HG02973 (cell line): ENCODE measurements at regions not wholly inside any gene's neighbourhood (a gene's known extent, or its start where the extent isn't known, plus 50 kb on each side); places are given as distances from the start of the nearest gene placed in this dataset.

ENCODE experiments used
- ATAC-seq: cut with Tn5 transposase; IDR thresholded peaks from one replicate; pipeline ENCODE4 v1.9.1; 2021; ENCODE audit warnings: moderate library complexity; ENCODE audit not compliant: unreplicated experiment

DNA sequence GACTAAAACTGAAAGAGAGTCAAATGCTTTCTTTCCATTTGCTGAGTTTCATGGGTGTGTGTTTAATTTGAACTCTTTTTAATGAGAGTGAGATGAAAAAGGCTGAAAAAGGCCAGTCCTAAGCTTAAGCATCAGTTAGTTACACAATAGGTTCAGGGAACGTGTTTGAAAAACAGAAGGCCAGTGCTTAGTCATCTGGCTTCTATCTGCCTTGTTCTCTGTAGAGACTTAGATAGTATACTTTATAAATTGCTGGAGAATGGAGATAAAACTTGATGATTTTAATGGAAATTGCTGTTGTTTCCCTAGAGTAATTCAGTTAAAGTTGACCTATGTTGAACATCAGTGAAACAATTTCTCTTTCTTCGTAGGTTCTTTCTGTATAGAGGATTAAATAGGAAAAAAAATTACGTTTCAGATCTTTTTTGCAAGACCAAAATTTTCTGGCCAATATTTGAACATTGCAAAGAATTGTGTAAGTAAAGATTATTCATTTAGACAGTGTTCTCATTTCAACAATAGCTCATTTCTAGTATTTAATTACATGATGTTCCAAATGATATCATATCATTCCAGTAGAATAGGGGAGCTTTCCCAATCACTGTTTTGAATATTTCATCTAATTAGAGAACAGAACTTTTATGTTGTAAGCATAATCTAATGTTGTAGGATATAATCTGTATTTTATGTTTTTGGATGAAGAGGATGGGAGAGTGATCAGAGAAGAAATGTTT is 1088.8 kb downstream of the ADGRL3 start:
- ATAC-seq: no peak

DNA sequence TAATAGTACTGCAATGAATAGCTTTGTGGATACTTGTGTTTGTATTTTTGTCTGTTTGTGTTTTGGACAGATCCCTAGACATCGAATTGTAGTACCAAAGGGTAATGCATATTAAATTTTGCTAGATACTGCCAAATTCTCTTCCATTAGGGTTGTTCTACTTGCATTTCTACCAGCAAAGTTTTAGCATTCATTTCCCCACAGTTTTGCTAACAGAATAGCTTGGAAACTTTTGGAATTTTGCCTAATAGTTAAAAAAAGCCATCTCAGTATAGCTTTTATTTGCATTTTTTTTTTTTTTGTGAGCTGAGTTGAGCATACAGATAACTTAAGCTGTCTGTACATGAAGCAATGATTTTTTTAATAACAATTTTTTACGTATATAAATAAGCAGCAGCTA is 1084.9 kb downstream of the ADGRL3 start:
- no peak for ATAC-seq

GRCh38 chr4:62279689-62280088 is 1079.6 kb downstream of the ADGRL3 start:
- ATAC-seq: no peak

- no peak for ATAC-seq
These were observed 1075.3 kb downstream of the ADGRL3 start for GRCh38 chr4:62275470-62275869.

DNA sequence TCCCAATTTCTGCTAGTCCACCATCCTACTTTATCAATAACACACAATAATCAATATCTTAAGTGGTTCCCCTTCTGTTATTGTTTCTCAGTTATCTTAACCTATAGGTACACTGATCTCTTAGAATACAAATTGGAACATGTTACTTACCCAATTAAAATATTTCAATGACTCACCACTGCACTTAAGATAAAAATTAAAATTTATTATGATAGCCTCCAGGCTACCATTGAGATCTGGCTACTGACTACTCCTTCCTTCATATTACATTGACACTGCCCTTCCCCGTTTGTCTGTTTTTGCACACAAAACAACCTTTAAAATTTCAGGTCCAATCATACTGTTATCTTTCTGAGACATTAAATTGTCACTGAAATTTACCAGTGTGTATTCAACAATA is 1074.7 kb downstream of the ADGRL3 start:
- ATAC-seq: no peak

- no peak for ATAC-seq
These were observed 1071.0 kb downstream of the ADGRL3 start for GRCh38 chr4:62271107-62271506.

DNA sequence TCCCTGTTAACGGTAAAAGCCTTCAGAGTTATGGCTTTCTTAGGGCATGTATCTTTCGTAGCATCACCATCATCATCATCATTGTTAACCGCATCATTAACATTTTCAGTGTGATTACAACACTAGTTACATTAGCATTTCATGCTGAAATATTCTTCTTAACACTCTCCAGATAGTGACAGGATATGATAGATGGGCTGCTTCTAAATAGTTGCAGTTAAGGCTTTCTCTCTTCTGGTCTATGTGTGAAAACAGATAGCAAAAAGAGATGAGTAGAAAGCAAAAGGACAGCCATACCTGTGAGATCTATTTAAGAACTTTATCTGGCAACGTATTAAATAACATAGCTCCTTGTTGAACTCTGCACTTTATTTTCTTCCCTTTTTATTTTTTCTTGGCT is 1069.8 kb downstream of the ADGRL3 start:
- no peak for ATAC-seq

- no peak for ATAC-seq
These were observed 1063.3 kb downstream of the ADGRL3 start for GRCh38 chr4:62263454-62263853.

- no peak for ATAC-seq
These were observed 1062.5 kb downstream of the ADGRL3 start for GRCh38 chr4:62262676-62263075.

- ATAC-seq: no peak
These were observed 1060.1 kb downstream of the ADGRL3 start for GRCh38 chr4:62260254-62260653.

- ATAC-seq: no peak
These were observed 1056.4 kb downstream of the ADGRL3 start for GRCh38 chr4:62256479-62256878.

DNA sequence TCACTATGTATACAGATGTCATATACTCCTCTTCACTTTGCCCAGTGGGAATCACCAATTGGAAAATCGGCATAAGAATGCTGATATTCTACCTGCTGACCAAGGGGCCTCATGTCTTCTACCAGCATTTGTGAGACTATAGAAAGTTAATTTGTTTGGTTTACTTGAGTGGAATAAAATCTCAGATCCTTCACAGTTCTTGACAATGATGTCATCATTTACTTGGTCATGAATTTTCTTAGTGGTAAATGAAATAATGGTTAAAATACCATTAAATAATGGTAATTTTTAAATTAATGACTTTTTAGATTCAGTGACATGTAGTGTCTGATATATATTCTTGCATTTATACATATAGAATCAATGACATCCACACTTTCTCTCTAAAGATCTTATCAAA is 1052.6 kb downstream of the ADGRL3 start:
- ATAC-seq: no peak

GRCh38 chr4:62250100-62250499 is 1050.0 kb downstream of the ADGRL3 start:
- no peak for ATAC-seq

DNA sequence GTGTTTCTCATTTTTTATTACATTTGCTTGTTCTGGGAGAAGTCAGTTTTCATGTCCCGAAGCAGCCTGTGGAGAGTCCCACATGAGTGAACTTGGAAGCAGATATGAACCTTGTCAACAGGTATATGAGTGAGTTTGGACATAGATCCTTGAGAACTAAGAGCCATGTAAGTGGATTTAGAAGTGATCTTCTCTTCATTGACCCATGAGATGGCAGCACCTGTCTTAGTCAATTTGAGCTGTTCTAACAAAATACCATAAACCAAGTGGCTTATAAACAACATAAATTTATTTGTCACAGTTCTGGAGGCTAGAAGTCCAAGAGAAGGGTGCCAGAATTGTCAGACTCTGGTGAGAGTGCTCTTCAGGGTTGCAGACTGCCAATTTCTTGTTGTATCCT is 1043.8 kb downstream of the ADGRL3 start:
- ATAC-seq: no peak

- ATAC-seq: no peak
These were observed 1035.8 kb downstream of the ADGRL3 start for GRCh38 chr4:62235911-62236310.

DNA sequence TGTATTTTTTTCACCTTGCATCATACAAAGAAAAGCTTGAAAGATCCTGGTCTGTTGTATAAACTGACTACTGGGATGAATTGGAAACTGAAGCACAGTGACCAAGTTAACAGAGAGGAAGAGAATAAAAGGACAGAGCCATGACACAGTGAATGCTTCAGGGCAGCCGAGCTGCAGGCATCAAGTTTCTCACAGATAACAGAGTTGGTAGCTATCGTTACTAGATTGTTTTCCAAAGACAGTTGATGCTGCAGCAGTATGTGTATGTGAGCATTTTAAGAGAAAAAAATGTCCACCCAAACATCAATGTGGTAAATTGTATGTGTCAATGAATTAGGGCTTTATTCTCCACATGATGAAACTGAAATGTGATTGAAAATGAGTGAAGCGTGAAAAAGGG is 1032.7 kb downstream of the ADGRL3 start:
- no peak for ATAC-seq

GRCh38 chr4:62231994-62232393 is 1031.9 kb downstream of the ADGRL3 start:
- no peak for ATAC-seq

- no peak for ATAC-seq
These were observed 1026.0 kb downstream of the ADGRL3 start for GRCh38 chr4:62226082-62226481.

GRCh38 chr4:62222121-62222520 is 1022.0 kb downstream of the ADGRL3 start:
- no peak for ATAC-seq

DNA sequence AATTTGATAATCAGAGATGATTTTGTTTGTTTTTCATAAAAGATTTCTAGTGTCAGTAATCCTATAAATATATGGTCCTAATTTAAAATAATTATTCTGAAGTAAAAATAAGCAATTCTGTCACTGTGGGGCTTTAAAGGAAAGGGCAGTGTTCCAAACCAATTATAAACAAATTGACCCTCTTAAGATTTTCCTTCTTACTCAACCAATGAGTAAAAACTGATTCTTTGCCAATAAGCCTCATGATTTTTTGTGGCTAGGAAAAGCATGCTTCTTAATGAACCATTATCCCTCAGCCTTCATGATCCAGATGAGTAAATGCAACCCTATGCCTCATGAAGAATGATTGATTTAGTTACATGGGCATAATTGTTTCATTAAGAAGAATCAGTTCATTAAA is 1010.4 kb downstream of the ADGRL3 start:
- no peak for ATAC-seq

DNA sequence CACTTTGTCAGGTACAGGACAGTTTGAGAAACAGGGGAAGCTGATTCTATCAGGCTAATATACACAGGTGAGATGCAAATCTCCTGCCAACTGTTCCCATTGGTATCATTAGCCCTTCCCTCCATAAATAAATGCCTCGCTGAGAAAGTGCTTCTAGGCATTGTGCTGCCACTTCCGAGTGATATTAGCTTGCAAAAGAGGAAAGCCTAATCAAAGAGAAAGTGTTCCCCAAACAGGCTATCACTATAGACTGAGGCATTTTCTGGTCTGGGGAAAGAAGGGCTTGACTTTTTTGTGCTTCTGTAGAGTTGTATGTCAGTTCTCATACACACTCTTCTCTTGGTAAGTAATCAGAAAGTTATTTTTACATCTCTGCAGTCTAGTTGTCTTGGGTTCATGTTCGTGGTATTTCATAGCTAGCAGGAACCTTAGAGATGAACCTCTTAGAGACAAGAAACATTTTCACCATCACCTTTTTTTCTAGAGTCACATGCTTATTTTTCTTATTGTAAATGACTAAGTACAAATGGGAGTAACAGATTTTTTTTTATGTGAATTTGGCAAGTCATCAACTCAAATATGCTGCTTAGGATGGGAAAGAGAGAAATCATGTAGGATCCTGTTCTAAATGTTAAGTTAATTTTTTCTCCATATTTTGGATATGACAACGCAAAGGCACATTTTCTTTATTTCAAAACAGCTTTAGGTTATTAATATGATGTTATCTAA is 1009.8 kb downstream of the ADGRL3 start:
- no peak for ATAC-seq

- ATAC-seq: no peak
These were observed 1008.8 kb downstream of the ADGRL3 start for GRCh38 chr4:62208921-62209320.

DNA sequence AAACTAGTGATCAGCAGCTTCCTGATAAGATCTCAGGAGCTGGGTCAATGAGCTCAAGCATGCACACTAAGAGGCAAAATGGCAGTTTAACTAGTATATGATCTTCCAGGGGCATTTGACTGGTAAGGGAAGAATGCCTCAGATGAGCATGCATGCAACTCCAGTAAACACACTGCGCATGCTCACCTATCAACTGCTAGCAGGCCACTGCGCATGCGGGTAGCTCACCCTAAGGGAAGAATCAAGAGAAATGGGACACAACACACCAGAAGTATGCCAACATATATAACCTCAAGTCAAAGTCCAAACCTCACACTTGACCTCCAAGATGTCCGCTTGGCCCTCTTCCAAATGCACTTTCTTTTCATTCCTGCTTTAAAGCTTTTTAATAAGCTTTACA is 1004.0 kb downstream of the ADGRL3 start:
- ATAC-seq: no peak
